Body of pancreas (tissue), 4 donors: ENCODE measurements at regions not wholly inside any gene's neighbourhood (a gene's known extent, or its start where the extent isn't known, plus 50 kb on each side); places are given as distances from the start of the nearest gene placed in this dataset.

ENCODE experiments used
- POLR2A ChIP-seq, 3 donors: fragments of 450-650 bp; IDR thresholded peaks; one replicate each; pipeline ENCODE4 v1.6.1; 2016; ENCODE audit warnings: antibody characterized with exemption in 3 of 3, mild to moderate bottlenecking in 2 of 3
- TF ChIP-seq, protein P1 (sequence below), 7 experiments: fragments of 450-650 bp in 4 of 7; fragments of 200-600 bp in 3 of 7; sonication (generic) in 3 of 7; IDR thresholded peaks; one replicate each; pipeline ENCODE4 v1.5.1; 2016 to 2019; ENCODE audit warnings: antibody characterized with exemption in 7 of 7

DNA sequence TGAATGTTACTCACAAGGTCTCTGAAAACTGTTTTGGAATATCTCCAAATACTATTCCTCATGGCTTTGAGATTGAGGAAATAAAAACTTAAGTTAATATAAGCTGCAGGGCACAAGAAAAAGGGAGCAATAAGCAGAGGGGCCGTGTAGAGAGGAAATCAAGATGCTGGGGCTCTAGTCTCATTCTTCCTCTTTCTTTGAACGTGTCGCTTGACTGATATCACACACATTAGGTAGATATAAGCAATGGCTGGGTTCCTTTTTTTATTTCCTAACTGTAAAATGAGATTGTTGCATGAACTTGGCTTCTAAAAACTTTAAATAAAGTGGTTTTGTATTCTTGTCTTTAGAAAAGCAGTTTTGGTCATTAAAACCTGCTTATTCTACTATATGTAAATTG is 326.7 kb upstream of the ROPN1 start:
- TF ChIP-seq, protein P1, sequence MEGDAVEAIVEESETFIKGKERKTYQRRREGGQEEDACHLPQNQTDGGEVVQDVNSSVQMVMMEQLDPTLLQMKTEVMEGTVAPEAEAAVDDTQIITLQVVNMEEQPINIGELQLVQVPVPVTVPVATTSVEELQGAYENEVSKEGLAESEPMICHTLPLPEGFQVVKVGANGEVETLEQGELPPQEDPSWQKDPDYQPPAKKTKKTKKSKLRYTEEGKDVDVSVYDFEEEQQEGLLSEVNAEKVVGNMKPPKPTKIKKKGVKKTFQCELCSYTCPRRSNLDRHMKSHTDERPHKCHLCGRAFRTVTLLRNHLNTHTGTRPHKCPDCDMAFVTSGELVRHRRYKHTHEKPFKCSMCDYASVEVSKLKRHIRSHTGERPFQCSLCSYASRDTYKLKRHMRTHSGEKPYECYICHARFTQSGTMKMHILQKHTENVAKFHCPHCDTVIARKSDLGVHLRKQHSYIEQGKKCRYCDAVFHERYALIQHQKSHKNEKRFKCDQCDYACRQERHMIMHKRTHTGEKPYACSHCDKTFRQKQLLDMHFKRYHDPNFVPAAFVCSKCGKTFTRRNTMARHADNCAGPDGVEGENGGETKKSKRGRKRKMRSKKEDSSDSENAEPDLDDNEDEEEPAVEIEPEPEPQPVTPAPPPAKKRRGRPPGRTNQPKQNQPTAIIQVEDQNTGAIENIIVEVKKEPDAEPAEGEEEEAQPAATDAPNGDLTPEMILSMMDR (IDR thresholded peaks at IDR 0.05): no peak
- TF ChIP-seq POLR2A (IDR thresholded peaks at IDR 0.05): no peak
